Spleen (tissue), 11 donors: ENCODE measurements at regions not wholly inside any gene's neighbourhood (a gene's known extent, or its start where the extent isn't known, plus 50 kb on each side); places are given as distances from the start of the nearest gene placed in this dataset.

Experiments
- DNase-seq: peaks from one replicate; pipeline ENCODE4 v3.0.0-alpha.2; 2020
- H3K27ac ChIP-seq, 8 donors: fragments of 200-600 bp; sonication (generic) in 7 of 8; 1 replicate in 4 of 8; 2 replicates in 4 of 8; pipeline versions ENCODE4 v1.5.0 to v1.8.0; 2016 to 2021; ENCODE audit warnings: inconsistent platforms in 4 of 8, mild to moderate bottlenecking in 4 of 8, moderate library complexity in 1 of 8
- H3K27me3 ChIP-seq, 7 donors: fragments of 200-600 bp; sonication (generic) in 6 of 7; replicated peaks in 1 of 7; 1 replicate in 4 of 7; 2 replicates in 3 of 7; pipeline versions ENCODE4 v1.5.0 to v1.8.0; 2016 to 2021; ENCODE audit warnings: inconsistent platforms in 3 of 7, mild to moderate bottlenecking in 1 of 7
- H3K36me3 ChIP-seq, 6 donors: fragments of 200-600 bp; sonication (generic) in 5 of 6; 1 replicate in 4 of 6; 2 replicates in 2 of 6; pipeline versions ENCODE4 v1.5.0 to v1.8.0; 2016 to 2021; ENCODE audit warnings: inconsistent platforms in 2 of 6
- H3K4me1 ChIP-seq, 6 donors: fragments of 200-600 bp; sonication (generic) in 5 of 6; 1 replicate in 3 of 6; 2 replicates in 3 of 6; pipeline versions ENCODE4 v1.5.0 to v1.8.0; 2016 to 2021; ENCODE audit warnings: inconsistent platforms in 3 of 6
- H3K4me3 ChIP-seq, 8 donors: fragments of 200-600 bp; sonication (generic) in 7 of 8; 1 replicate in 4 of 8; 2 replicates in 4 of 8; pipeline versions ENCODE4 v1.5.0 to v1.8.0; 2016 to 2021; ENCODE audit warnings: inconsistent platforms in 4 of 8, mild to moderate bottlenecking in 4 of 8, moderate library complexity in 2 of 8
- H3K9me3 ChIP-seq, 8 donors: fragments of 200-600 bp; sonication (generic) in 7 of 8; 1 replicate in 4 of 8; 2 replicates in 4 of 8; pipeline versions ENCODE4 v1.5.0 to v1.8.0; 2016 to 2021; ENCODE audit warnings: inconsistent platforms in 4 of 8
- CTCF ChIP-seq, 11 experiments: fragments of 200-600 bp in 7 of 11; fragments of 450-650 bp in 4 of 11; sonication (generic) in 4 of 11; IDR thresholded peaks in 8 of 11; conservative IDR thresholded peaks in 3 of 11; 1 replicate in 7 of 11; 2 replicates in 4 of 11; pipeline versions ENCODE4 v1.4.0 to v1.8.0; 2016 to 2021; ENCODE audit warnings: antibody characterized with exemption in 11 of 11, inconsistent platforms in 4 of 11, mild to moderate bottlenecking in 1 of 11
- POLR2A ChIP-seq, 3 donors: fragments of 450-650 bp; IDR thresholded peaks; one replicate each; pipeline ENCODE4 v1.5.1; 2017; ENCODE audit warnings: antibody characterized with exemption in 3 of 3, mild to moderate bottlenecking in 1 of 3
- POLR2AphosphoS5 ChIP-seq, 3 donors: sonication (generic); formaldehyde crosslinking; IDR thresholded peaks; one replicate each; pipeline ENCODE4 v1.5.1; 2017; ENCODE audit warnings: antibody characterized with exemption in 3 of 3
- WGBS, 5 donors: extraction: QIAGEN DNeasy Blood & Tissue Kit in 3 of 5; methylation state at CpG; one replicate each; pipeline versions ENCODE4 v1.1.5 to v1.1.7; 2013 to 2018; 5-methylcytosine and 5-hydroxymethylcytosine counted together
- intact Hi-C: fragments of 100-400 bp; cut with DNase I; formaldehyde crosslinking; loops from one replicate; pipeline ENCODE4 v1.15.0; 2023; ENCODE audit warnings: low total_unique reads
- donor health status: healthy with polysubstance abuse.
- donor health status: DM: no; HTN: no; CAD: no; lungs with moderate emphysema.
- donor health status: DM: no; HTN: no; CAD: no.
- donor health status: Bipolar disorder and iron deficiency.
- donor health status: healthy.
- donor health status: DM: no; HTN: no; CAD: no.
- donor health status: DM: yes; HTN: yes; CAD: no.

- WGBS, 5 donors = 38 to 65% (median 56%) methylated on average over 1 of the region's 1 CpG
- H3K36me3 ChIP-seq = no peaks in the 10 kb centered on the region
- peaks cover 0 to 29% (median 17%) of the 10 kb centered on the region in 8 donors for H3K9me3 ChIP-seq
- H3K4me3 ChIP-seq = no peak overlapping the region
- H3K27ac ChIP-seq = no peak overlapping the region
- TF ChIP-seq POLR2AphosphoS5 (IDR thresholded peaks at IDR 0.05) (no peak), CTCF (IDR thresholded peaks at IDR 0.05 in 8 of 11, conservative IDR thresholded peaks at IDR 0.05 in 3 of 11) (no peak), POLR2A (IDR thresholded peaks at IDR 0.05) (no peak)
- H3K27me3 ChIP-seq = no peaks in the 10 kb centered on the region
- intact Hi-C loops = no loop called here
- DNase-seq = no peak
- no peaks in the 10 kb centered on the region for H3K4me1 ChIP-seq
These were observed 950.2 kb upstream of the CADM2 start for GRCh38 chr3:84008623-84009022.

DNA sequence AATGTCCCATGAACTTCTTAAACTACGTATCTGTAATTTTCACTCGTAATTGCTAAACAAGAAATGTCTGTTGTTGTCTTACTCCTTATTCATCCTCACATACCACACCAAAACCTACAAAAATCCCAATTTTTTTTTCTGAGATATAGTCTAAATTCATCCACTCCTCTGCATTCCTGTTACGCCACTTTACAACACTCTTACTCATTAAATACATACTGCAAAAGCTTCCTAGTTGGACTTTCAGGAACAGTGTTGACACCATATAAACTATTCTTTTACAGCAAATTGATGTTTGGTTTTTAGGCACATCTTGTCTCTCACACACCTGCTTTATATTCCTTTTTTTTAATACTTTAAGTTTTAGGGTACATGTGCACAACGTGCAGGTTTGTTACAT is 934.9 kb upstream of the CADM2 start:
- Histone ChIP-seq H3K4me1 (no peaks in the 10 kb centered on the region), H3K9me3 (peaks cover 0 to 8% (median 0%) of the 10 kb centered on the region in 8 donors), H3K4me3 (no peak overlapping the region), H3K27ac (no peak overlapping the region), H3K36me3 (no peaks in the 10 kb centered on the region), H3K27me3 (no peaks in the 10 kb centered on the region)
- TF ChIP-seq POLR2A (IDR thresholded peaks at IDR 0.05) (no peak), POLR2AphosphoS5 (IDR thresholded peaks at IDR 0.05) (no peak), CTCF (IDR thresholded peaks at IDR 0.05 in 8 of 11, conservative IDR thresholded peaks at IDR 0.05 in 3 of 11) (no peak)
- no peak for DNase-seq
- 83 to 93% (median 86%) methylated on average over 4 of the region's 4 CpGs for WGBS, 5 donors
- intact Hi-C loops = no loop called here

GRCh38 chr3:84039099-84039498 is 919.7 kb upstream of the CADM2 start:
- no peak overlapping the region for H3K27ac ChIP-seq
- H3K27me3 ChIP-seq = no peaks in the 10 kb centered on the region
- intact Hi-C loops = no loop called here
- no peaks in the 10 kb centered on the region for H3K36me3 ChIP-seq
- H3K4me1 ChIP-seq = no peaks in the 10 kb centered on the region
- WGBS, 5 donors = 58 to 78% (median 74%) methylated on average over 3 of the region's 3 CpGs
- no peak for DNase-seq
- TF ChIP-seq CTCF (IDR thresholded peaks at IDR 0.05 in 8 of 11, conservative IDR thresholded peaks at IDR 0.05 in 3 of 11) = no peak
- TF ChIP-seq POLR2AphosphoS5 (IDR thresholded peaks at IDR 0.05) = no peak
- TF ChIP-seq POLR2A (IDR thresholded peaks at IDR 0.05) = no peak
- no peak overlapping the region for H3K4me3 ChIP-seq
- peaks cover 0 to 38% (median 17%) of the 10 kb centered on the region in 8 donors for H3K9me3 ChIP-seq

GRCh38 chr3:84042399-84043106 is 916.2 kb upstream of the CADM2 start:
- Histone ChIP-seq H3K36me3 (no peaks in the 10 kb centered on the region), H3K27ac (no peak overlapping the region), H3K27me3 (no peaks in the 10 kb centered on the region), H3K9me3 (peaks cover 0 to 16% (median 2%) of the 10 kb centered on the region in 8 donors), H3K4me1 (no peaks in the 10 kb centered on the region), H3K4me3 (no peak overlapping the region)
- no peak for TF ChIP-seq POLR2A (IDR thresholded peaks at IDR 0.05)
- WGBS, 5 donors = 69 to 84% (median 74%) methylated on average over 3 of the region's 3 CpGs
- no peak for DNase-seq
- intact Hi-C loops = no loop called here
